GM23248 (cell line): ENCODE measurements at regions not wholly inside any gene's neighbourhood (a gene's known extent, or its start where the extent isn't known, plus 50 kb on each side); places are given as distances from the start of the nearest gene placed in this dataset.

ENCODE experiments used
- EZH2 ChIP-seq: fragments of 200-600 bp; sonication (generic); IDR thresholded peaks from 2 replicates; pipeline ENCODE4 v1.6.1; 2018; ENCODE audit warnings: antibody characterized with exemption, mild to moderate bottlenecking; ENCODE audit not compliant: insufficient read depth, poor library complexity, severe bottlenecking
- EZH2phosphoT487 ChIP-seq: fragments of 200-600 bp; sonication (generic); IDR thresholded peaks from 2 replicates; pipeline ENCODE4 v1.6.1; 2018; ENCODE audit warnings: antibody characterized with exemption, moderate library complexity, mild to moderate bottlenecking, low read depth; ENCODE audit not compliant: insufficient read depth

- no peak for TF ChIP-seq EZH2phosphoT487
- TF ChIP-seq EZH2: no peak
Observed at GRCh38 chr1:78331799-78332198, 159.0 kb upstream of the PTGFR start.
